ENCODE measurements at regions not wholly inside any gene's neighbourhood (a gene's known extent, or its start where the extent isn't known, plus 50 kb on each side); places are given as distances from the start of the nearest gene placed in this dataset.
"Not testable (repeated sequence)": the region's sequence is repeated elsewhere in the genome, so short reads cannot be mapped to it uniquely, and the experiment has no call there.

DNA sequence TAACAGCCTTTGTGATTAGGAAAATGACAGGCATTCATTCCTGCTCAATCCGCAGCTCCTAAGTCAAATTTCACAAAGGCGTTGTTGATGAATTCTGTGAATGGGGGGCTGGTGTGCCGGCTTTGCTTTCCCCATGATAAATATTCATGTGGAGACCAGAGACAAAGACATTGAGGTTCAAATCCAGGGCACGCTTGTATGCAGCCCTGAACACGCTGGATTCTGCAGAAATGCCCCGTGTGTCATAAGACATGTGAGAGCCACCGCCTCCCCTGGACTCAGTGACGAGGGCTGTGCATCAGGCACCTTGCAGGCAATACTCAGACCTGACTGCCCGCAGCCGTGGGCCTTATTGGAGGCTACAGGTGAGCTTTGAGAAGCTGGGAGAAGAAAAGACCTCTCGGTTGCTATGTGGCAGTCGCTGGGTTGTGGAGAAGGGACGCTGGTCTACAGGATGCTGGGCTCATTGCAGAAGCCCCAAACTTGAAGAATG is 906.2 kb downstream of the BRD1 start:
- no peak for DNase-seq (ENCODE audit: low read depth in 2 of 2)

DNA sequence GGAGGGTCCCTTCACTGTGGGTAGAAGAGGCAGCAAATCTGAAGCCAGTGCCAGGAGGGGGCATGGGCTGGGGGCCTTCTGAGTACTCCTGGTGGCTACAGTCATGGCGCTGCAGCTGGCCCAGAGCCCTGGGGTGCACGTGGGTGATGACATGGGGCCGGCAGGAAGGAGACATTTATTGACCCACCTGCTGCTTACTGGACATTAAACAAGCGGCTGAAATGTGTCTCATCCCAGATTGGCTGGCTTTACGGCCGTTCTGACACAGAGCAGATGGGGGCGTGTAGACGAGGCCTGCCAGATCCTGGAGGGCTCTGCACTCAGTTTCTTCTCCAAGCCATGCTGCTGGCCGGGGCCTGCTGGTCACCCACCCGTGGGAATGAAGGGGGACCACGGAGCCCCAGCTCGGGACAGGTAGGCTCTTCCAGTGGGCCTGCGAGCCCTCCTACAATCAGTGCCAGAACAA is 906.9 kb downstream of the BRD1 start:
- DNase-seq (ENCODE audit: low read depth in 2 of 2) = no peak

DNA sequence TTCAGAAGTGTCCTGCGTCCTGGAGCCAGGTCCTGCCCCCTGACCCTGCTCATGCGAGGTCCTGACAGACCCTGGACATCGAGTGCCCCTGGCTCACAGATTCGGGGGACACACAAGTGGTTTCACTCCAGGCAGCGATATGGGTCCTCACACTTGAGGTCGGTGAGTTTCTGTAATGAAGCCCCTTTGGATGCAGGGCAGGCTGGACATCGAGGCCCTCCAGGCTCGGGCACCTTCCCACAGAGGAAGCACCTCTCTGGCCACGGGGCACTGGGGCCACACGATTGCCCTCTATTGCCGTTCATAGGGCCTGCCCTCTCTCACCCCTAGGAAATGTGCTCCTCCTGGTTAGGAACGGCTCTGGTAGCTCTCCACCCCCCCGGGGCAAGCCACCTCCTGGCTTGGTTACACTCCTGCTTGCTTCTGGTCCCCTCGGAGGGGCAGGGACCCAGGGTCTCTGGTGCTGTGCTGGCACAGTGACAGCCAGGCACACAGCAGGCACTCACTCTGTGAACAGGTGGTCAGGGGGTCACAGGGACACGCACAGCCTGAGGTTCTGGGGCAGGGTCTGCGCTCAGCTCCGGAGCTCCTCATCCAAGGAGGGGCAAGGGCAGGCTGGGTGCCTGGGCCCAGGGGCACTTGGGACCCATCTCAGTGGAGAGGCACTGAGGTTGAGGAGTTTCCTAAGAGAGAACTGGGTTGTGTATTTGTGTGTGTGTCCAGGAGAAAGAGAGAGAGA is 907.7 kb downstream of the BRD1 start:
- no peak for DNase-seq (ENCODE audit: low read depth in 2 of 2)

DNA sequence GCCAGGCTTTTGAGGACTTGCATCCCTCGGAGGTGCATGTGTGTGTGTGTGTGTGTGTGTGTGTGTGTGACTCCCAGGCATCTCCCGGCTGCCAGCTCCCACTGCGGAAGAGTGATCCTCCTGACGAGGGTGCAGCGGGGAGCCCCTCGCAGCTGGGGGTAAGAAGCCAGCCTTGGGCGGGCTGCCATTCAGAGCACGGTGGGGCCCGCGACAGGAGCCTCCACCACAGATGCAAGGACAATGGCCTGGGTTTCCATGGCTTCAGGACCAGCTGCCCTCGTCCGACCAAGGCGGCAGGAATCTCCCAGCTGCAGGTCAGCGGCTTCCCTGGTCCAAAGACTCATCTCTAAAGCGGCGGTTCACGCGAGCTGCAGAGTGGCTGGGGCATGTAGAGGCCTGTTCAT is 908.5 kb downstream of the BRD1 start:
- no peak for DNase-seq (ENCODE audit: low read depth in 2 of 2)

DNA sequence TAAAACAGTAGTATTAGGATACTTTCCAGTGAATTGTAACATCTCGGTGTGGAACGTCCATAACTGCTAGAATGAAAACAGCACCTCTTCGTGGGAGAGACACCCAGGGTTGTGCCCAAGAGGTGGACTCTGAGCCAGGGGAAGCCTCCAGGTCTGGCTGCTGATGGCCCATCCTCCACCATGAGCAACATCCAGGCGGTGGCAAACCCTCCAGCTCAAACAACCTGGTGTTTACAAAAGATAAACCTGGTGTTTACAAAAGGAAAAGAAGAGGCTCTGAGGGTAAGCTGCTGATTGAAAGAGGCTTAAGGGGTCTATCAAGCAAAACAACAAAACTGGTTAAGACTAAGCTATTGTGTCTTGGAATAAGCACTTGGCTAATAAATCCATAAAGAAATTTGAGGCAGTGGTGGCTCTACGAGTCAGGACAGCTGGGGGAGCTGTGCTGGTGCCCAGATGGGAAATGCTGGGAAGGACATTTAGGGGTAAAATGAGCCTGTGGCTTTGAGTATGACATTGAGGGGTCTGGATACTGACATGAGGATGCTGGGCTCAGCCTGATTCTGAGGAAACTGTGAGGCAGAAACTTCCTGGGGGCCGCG is 909.0 kb downstream of the BRD1 start:
- DNase-seq (ENCODE audit: low read depth in 2 of 2) = no peak

DNA sequence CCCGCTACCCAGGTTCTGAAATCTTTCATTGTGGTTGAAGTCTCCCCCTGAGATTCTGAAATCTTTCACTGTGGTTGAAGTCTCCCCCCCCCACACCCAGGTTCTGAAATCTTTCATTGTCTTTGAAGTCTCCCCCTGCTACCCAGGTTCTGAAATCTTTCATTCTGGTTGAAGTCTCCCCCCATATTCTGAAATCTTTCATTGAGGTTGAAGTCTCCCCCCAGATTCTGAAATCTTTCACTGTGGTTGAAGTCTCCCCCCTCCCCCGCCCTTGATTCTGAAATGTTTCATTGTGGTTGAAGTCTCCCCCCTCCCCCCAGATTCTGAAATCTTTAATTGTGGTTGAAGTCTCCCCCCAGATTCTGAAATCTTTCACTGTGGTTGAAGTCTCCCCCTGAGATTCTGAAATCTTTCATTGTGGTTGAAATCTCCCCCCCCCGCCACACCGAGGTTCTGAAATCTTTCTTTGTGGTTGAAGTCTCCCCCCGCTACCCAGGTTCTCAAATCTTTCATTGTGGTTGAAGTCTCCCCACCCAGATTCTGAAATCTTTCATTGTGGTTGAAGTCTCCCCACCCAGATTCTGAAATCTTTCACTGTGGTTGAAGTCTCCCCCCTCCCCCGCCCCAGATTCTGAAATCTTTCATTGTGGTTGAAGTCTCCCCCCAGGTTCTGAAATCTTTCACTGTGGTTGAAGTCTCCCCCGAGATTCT is 915.2 kb downstream of the BRD1 start:
- DNase-seq (ENCODE audit: low read depth in 2 of 2) = not testable (repeated sequence)

DNA sequence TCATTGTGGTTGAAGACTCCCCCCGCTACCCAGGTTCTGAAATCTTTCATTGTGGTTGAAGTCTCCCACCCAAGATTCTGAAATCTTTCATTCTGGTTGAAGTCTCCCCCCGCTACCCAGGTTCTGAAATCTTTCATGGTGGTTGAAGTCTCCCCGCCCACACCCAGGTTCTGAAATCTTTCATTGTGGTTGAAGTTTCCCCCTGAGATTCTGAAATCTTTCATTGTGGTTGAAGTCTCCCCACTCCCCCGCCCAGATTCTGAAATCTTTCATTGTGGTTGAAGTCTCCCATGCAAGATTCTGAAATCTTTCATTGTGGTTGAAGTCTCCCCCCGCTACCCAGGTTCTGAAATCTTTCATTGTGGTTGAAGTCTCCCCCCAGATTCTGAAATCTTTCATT is 916.0 kb downstream of the BRD1 start:
- not testable (repeated sequence) for DNase-seq (ENCODE audit: low read depth in 2 of 2)

DNA sequence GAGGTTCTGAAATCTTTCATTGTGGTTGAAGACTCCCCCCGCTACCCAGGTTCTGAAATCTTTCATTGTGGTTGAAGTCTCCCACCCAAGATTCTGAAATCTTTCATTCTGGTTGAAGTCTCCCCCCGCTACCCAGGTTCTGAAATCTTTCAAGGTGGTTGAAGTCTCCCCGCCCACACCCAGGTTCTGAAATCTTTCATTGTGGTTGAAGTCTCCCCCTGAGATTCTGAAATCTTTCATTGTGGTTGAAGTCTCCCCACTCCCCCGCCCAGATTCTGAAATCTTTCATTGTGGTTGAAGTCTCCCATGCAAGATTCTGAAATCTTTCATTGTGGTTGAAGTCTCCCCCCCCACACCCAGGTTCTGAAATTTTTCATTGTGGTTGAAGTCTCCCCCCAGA is 916.6 kb downstream of the BRD1 start:
- not testable (repeated sequence) for DNase-seq (ENCODE audit: low read depth in 2 of 2)

DNA sequence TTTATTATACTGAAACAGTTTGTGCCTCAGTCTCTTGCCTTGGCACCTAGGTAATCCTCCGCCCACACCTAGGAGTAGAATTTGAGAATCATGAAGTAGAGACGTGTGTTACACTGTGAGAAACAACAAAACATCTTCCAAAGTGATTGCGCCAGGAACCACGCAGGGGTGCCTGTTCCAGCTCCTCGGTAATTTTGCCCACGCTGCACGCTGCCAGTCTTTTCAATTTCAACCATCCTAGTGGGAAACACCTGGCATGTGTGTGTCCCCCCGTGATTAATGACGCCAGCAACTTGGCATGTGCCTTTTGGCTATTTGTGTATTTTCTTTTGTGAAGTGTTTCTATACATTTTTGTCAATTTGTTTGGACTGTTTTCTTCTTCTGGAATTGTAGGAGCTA is 919.1 kb downstream of the BRD1 start:
- DNase-seq (ENCODE audit: low read depth in 2 of 2) = no peak

DNA sequence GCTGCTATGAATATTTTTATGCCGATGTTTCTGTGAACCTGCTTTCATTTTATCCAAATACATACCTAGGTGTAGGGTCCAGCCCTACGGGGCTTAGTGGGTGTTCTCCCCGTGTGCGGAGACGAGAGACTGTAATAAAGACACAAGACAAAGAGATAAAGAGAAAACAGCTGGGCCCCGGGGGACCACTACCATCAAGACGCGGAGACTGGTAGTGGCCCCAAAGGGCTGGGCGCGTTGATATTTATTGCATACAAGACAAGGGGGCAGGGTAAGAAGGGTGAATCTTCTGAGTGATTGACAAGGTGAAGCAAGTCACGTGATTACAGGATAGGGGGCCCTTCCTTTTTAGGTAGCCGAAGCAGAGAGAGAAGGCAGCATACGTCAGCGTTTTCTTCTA is 920.1 kb downstream of the BRD1 start:
- DNase-seq (ENCODE audit: low read depth in 2 of 2) = no peak

DNA sequence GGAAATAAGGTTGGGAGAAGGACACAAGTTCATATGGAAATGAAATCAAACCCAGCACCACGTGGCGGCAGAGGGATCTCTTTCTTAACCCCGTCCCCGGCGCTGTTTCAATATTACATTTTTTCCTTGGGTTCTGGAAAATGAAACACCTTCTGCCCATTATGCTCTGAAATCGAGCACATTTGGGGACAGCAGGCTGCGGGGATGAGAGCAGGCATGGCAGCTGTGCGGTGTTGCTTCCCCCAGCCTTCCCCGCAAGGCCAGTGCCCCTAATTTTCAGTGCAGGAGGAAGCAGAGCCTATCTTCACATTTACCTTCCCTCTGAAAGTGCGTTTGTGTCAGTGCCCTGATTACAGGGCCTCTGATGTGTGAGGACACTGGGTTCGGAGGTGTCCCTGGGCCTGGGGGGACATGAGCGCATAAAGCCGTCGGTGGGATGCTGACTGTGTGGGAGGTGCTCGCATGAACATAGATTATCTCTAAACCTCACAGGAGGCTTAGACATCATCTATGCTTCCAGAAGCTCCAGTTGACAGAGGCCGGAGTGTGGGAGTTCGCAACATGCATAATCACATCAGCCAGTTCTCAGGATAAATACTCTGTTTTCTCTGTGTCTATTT is 921.3 kb downstream of the BRD1 start:
- DNase-seq (ENCODE audit: low read depth in 2 of 2) = no peak

DNA sequence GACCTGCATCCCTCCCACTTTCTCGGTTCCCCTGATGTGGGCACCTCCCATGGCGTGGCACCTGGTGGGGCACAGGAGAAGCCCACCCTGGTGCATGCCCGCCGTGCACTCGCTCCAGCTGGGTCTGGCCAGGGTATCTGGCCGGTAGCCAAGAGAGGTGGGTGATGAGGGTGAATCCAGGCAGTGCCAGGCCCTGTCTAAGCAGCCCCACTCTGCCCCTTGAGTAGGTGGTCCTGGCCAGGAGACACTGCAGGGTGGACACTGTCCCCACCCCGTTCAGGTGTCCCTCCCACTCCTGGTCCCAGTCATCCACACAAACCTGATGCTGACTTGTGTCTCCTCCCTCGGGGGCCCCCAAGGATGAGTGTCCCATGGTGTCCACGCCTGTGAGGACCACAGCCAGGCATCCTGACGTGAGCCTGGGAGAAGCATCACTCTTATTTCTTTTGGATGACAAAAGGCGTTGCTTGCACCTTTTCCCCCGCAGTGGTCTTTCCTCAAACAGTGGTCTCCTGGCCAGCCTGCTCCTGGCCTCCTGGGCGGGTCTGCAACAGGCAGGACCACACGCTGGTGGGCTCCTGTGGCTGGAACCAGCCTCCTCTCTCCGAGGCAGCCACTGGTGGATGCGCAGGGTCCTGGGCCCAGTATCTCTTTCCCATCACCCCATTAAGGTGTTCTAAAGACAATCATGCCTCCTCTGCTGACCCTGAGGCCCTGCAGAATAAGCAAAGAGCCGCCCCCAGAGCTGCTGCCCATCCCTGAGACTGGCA is 922.3 kb downstream of the BRD1 start:
- DNase-seq (ENCODE audit: low read depth in 2 of 2) = no peak

DNA sequence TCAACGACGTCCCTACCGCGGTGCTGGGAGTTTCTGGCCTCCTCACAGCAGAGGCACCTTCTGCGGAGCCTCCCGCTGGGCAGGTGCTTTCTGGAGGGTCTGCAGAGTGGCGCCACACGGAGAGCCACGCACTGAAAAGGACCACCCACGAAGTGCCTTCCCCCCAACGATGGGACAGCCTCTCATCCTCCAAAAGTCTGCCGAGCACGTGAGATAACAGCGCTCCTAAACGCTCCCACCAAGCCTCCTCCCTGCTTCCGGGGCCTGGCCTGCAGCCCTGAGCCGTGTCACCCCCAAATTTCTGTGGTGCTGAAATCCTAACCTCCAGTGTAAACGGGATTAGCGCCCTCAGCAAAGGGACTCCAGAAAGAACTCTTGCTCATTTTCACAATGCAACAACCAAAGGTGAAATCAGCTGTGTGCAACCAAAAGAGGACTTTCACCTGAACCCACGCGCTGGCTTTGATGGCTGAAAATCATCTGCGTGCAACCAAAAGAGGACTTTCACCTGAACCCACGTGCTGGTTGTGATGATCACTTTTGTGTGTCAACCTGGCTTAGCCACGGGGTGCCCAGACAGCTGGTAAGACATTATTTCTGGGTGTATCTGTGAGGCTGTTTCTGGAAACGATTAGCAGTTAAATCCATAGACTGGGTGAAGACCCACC is 924.6 kb downstream of the BRD1 start:
- DNase-seq (ENCODE audit: low read depth in 2 of 2) = no peak

DNA sequence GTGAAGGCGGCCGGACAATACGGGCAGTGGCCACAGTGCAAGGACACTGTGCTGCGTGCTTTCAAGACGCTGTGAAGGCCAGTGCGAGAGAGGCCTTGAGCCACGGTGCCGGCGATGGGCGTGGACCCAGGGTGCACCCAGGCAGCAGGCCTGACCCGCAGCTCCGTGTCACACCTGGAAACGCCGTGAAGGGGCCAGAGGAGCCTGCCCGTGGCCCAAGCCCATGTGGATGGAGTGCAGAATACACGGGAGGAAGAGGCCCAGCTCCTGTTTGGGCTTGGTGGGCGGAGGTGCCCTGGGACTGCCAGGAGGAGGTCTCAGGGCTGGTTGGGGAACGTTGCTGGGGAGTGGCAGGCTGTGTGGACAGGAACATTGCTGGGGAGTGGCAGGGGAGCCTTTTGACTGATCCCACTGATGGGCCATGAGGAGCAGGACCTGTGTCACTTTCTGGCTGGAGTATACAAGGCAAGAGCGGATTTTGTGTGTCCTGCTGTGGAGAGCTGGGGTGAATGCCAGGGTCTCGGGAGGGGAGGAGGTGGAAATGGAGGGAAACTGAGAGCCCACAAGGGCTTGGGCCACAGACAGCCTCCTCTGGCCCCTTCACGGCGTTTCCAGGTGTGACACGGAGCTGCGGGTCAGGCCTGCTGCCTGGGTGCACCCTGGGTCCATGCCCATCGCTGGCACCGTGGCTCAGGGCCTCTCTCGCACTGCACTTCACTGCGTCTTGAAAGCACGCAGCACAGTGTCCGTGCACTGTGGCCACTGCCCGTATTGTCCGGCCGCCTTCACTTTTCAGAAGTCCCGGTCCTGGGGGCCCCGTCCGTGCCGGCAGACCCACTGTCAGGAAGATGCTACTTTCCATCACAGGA is 925.4 kb downstream of the BRD1 start:
- no peak for DNase-seq (ENCODE audit: low read depth in 2 of 2)

DNA sequence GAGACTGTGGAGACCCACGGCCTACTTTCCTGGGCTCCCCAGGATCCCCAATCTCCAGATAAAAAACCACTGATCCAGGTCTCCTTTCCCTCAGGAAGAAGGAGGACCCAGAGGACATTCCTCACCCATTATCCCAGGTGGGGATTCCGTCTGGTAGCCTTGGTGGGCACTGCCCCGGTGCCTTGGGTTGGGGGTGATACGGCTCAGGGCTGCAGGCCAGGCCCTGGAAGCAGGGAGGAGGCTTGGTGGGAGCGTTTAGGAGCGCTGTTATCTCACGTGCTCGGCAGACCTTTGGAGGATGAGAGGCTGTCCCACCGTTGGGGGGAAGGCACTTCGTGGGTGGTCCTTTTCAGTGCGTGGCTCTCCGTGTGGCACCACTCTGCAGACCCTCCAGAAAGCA is 926.3 kb downstream of the BRD1 start:
- DNase-seq (ENCODE audit: low read depth in 2 of 2) = no peak

DNA sequence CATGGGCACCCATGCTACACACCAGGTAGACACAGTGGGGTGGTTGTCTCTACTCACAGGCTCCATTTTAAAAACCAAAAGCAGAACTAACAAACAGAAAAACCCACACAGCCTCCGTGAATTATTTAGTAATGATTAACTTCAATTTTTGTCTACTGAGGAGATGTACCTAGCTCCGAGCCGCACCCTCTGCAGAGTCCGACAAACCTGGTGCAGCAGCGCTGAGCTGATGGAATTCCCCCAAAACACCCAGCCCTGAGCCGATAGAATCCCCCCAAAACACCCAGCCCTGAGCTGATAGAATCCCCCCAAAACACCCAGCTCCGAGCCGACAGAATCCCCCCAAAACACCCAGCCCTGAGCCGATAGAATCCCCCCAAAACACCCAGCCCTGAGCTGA is 927.0 kb downstream of the BRD1 start:
- DNase-seq (ENCODE audit: low read depth in 2 of 2) = no peak

DNA sequence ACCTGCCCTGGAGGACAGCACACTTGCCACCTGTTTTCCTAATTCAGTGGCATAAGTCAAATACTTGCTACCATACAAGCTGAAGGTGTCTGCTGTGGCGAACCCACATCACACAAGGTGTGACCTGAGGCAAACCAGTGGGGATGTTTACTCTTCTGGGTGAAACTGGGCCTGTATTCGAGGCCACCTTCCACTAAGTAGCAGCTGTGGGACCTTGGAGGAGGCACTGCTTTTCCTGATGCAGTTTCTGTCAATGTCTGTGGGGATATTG is 927.4 kb downstream of the BRD1 start:
- no peak for DNase-seq (ENCODE audit: low read depth in 2 of 2)

DNA sequence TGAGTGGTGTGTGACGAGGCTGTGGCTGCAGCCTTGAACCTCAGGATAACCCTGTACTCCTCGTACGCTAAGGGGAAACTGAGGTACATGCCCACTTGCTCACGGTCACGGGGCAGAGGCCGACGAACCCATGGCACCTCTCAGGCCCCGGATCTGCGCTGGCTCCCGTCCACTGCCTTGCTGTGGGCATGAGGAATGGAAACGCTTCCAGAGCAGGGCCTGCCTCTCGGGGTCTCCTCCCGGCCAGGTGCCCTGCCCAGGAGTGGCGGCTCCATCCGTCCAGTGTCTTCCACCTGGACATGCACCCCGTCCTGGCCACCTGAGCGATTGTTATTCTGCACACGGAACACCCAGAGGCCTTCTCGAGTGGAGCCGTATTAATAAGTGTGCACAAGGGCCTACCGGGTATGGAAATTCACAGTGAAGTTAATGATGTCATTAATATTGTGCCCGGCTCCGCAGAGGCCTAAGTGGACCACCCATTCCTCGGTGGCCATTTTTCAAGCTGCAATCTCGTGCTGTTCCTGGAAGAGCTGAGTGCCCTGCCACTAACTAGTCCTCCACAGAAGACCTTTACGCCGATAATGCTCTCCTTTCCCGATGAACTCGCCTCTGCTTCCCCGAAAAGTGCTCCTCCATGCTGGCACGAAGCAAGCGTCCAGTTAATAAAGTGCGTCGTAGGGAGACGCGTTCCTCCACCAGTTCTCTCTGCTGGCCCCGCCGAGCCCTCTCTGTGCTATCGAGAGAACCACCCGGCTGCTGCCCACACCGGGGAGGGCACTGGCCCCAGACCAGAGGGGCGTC is 927.9 kb downstream of the BRD1 start:
- no peak for DNase-seq (ENCODE audit: low read depth in 2 of 2)

DNA sequence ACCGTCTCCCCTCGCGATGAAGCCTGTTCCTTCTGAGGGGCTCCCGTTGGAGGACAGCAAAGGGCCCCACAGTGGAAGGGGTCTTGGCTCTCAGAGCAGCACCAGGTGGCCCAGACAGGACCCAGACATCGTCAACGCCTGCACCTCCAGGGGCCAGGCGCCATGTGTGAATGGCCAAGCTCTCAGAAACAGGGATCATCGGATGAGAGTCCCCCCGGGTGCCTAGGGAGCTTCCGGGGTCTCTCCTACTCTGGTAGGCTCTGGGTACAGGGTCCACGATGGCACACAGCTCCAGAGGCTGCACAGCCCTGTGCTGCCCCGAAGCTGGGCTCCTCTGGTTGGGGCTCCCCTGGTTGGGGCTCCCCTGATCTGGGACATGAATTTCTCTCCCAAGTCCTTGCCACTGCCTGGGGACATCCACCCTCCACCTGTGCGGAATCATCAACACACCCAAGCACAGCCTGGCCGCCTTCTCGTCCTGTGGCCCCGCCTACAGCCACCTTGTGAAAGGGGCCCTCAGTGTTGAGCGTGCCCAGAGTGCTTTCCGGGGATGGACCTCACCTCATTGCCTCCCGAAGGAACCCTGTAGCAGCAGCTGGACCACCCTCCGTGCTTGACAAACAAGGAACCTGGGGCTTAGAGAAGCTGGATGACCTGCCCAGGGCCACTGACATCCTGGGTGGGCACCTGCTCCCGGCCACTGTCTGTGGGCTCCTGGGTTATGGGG is 929.0 kb downstream of the BRD1 start:
- DNase-seq (ENCODE audit: low read depth in 2 of 2) = no peak
